LHCN-M2 (cell line): ENCODE measurements at regions not wholly inside any gene's neighbourhood (a gene's known extent, or its start where the extent isn't known, plus 50 kb on each side); places are given as distances from the start of the nearest gene placed in this dataset.

Experiments used
- DNase-seq: peaks from one replicate; pipeline ENCODE4 v3.0.0-alpha.2; 2012; ENCODE audit warnings: low read depth

- no peak for DNase-seq
These were observed 303.2 kb downstream of the ACTL7B start for GRCh38 chr9:108552459-108553040.

- DNase-seq, result peak; percentile 93
These were observed 304.6 kb downstream of the ACTL7B start for GRCh38 chr9:108551030-108551841.

- no peak for DNase-seq
These were observed 305.7 kb downstream of the ACTL7B start for GRCh38 chr9:108550106-108550505.

GRCh38 chr9:108549184-108549583 is 306.6 kb downstream of the ACTL7B start:
- DNase-seq, result no peak

GRCh38 chr9:108547411-108548135 is 308.2 kb downstream of the ACTL7B start:
- no peak for DNase-seq

- no peak for DNase-seq
These were observed 309.6 kb downstream of the ACTL7B start for GRCh38 chr9:108546215-108546614.

- DNase-seq, result no peak
These were observed 310.4 kb downstream of the ACTL7B start for GRCh38 chr9:108545436-108545835.

- DNase-seq, result no peak
These were observed 310.9 kb downstream of the ACTL7B start for GRCh38 chr9:108544866-108545265.

- no peak for DNase-seq
These were observed 312.5 kb downstream of the ACTL7B start for GRCh38 chr9:108543251-108543778.

- DNase-seq, result no peak
These were observed 318.0 kb downstream of the ACTL7B start for GRCh38 chr9:108537756-108538155.

GRCh38 chr9:108536836-108537601 is 318.8 kb downstream of the ACTL7B start:
- DNase-seq, result no peak

- peak; percentile 44 for DNase-seq
These were observed 320.3 kb downstream of the ACTL7B start for GRCh38 chr9:108535526-108535925.

GRCh38 chr9:108534741-108535140 is 321.0 kb downstream of the ACTL7B start:
- DNase-seq, result peak; percentile 90

- no peak for DNase-seq
These were observed 325.6 kb downstream of the ACTL7B start for GRCh38 chr9:108530141-108530540.

GRCh38 chr9:108528231-108528630 is 327.6 kb downstream of the ACTL7B start:
- no peak for DNase-seq

- DNase-seq, result no peak
These were observed 329.3 kb downstream of the ACTL7B start for GRCh38 chr9:108526518-108526917.

- DNase-seq, result no peak
These were observed 330.6 kb downstream of the ACTL7B start for GRCh38 chr9:108525186-108525585.

GRCh38 chr9:108521063-108521590 is 334.7 kb downstream of the ACTL7B start:
- DNase-seq, result peak; percentile 63

- no peak for DNase-seq
These were observed 336.3 kb downstream of the ACTL7B start for GRCh38 chr9:108519437-108519836.

GRCh38 chr9:108517651-108518365 is 338.0 kb downstream of the ACTL7B start:
- no peak for DNase-seq

- no peak for DNase-seq
These were observed 339.4 kb downstream of the ACTL7B start for GRCh38 chr9:108516391-108516790.
